ENCODE measurements at regions not wholly inside any gene's neighbourhood (a gene's known extent, or its start where the extent isn't known, plus 50 kb on each side); places are given as distances from the start of the nearest gene placed in this dataset.

DNA sequence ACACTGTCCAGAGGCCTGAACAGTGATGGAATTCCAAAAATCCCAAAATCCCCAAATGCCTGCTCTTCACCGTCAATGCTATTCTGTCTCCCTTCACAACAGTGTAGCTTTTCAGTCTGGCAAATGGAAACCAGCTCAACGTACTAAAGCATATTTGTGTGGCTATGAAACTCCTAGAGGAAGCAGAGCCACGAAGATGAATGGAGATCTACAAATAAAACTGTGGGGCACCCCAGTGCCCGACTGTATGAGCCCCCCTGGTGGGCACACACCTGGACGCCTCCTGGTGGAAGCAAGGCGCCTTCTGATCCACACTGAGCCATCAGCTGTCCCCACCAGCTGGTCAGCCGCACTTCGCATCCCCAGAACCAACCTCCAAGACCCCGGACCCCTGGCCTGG is 129.1 kb upstream of the SOD1 start:
- POLR2A ChIA-PET, result no interaction called here
- CTCF ChIA-PET, result no interaction called here
- BruUV-seq (replicated peaks), result no TSS peak
- H3K4me3 ChIP-seq (ENCODE audit: low read depth, low read length), result no peak overlapping the region
- no peaks in the 10 kb centered on the region for H3K27me3 ChIP-seq (replicated peaks; ENCODE audit: control insufficient read depth, insufficient read depth, low read length)
- H3K27ac Mint-ChIP-seq (ENCODE audit: unreplicated experiment), result no peak overlapping the region
- TF ChIP-seq, protein P1, sequence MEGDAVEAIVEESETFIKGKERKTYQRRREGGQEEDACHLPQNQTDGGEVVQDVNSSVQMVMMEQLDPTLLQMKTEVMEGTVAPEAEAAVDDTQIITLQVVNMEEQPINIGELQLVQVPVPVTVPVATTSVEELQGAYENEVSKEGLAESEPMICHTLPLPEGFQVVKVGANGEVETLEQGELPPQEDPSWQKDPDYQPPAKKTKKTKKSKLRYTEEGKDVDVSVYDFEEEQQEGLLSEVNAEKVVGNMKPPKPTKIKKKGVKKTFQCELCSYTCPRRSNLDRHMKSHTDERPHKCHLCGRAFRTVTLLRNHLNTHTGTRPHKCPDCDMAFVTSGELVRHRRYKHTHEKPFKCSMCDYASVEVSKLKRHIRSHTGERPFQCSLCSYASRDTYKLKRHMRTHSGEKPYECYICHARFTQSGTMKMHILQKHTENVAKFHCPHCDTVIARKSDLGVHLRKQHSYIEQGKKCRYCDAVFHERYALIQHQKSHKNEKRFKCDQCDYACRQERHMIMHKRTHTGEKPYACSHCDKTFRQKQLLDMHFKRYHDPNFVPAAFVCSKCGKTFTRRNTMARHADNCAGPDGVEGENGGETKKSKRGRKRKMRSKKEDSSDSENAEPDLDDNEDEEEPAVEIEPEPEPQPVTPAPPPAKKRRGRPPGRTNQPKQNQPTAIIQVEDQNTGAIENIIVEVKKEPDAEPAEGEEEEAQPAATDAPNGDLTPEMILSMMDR (IDR thresholded peaks at IDR 0.05; ENCODE audit: insufficient read depth in 1 of 2, low read depth in 1 of 2, low read length in 1 of 2, severe bottlenecking in 1 of 2, unreplicated experiment in 1 of 2), result no peak
- H3K4me1 Mint-ChIP-seq (ENCODE audit: low read depth, unreplicated experiment), result peaks cover 28% of the 10 kb centered on the region
- no peak for DNase-seq
- H3K36me3 ChIP-seq (ENCODE audit: control insufficient read depth, insufficient read depth, low read length), result no peaks in the 10 kb centered on the region
- H3K9me3 Mint-ChIP-seq (ENCODE audit: unreplicated experiment), result no peaks in the 10 kb centered on the region
- H3K4me1 ChIP-seq, result peaks cover 21% of the 10 kb centered on the region
- H3K27me3 Mint-ChIP-seq (ENCODE audit: insufficient read depth, unreplicated experiment), result no peaks in the 10 kb centered on the region
- H3K9me3 ChIP-seq, result no peaks in the 10 kb centered on the region
- H3K36me3 Mint-ChIP-seq (ENCODE audit: insufficient read depth, unreplicated experiment), result no peaks in the 10 kb centered on the region
- intact Hi-C loops (cut with micrococcal nuclease; ENCODE audit: unreplicated experiment), result no loop called here
- H3K4me3 Mint-ChIP-seq (ENCODE audit: unreplicated experiment), result no peak overlapping the region

DNA sequence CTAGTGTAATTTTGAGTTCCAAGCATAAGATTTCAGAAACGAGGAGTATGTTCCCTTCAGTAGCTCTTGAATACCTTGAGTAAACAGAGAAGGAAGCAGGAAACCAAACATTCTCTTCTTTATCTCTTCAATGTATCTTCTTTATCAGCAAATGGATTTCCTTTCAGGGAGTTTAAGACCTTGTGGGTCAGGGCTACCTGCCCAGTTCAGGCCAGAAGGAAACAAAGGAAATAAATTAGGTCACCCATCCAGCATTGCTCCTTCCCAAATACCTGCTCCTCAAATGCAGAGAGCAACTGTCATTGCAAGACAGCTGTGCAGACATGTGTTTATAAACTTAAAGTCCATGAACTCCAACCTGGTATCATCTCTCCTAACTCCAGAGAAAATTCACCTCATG is 130.1 kb upstream of the SOD1 start:
- TF ChIP-seq, protein P1 (IDR thresholded peaks at IDR 0.05; ENCODE audit: insufficient read depth in 1 of 2, low read depth in 1 of 2, low read length in 1 of 2, severe bottlenecking in 1 of 2, unreplicated experiment in 1 of 2), result no peak
- H3K27me3 Mint-ChIP-seq (ENCODE audit: insufficient read depth, unreplicated experiment), result no peaks in the 10 kb centered on the region
- intact Hi-C loops (cut with micrococcal nuclease; ENCODE audit: unreplicated experiment), result no loop called here
- peaks cover 21% of the 10 kb centered on the region for H3K4me1 ChIP-seq
- no peak for DNase-seq
- no peaks in the 10 kb centered on the region for H3K36me3 ChIP-seq (ENCODE audit: control insufficient read depth, insufficient read depth, low read length)
- H3K4me1 Mint-ChIP-seq (ENCODE audit: low read depth, unreplicated experiment), result peaks cover 28% of the 10 kb centered on the region
- ChIA-PET POLR2A (no interaction called here), CTCF (no interaction called here)
- no peaks in the 10 kb centered on the region for H3K27me3 ChIP-seq (replicated peaks; ENCODE audit: control insufficient read depth, insufficient read depth, low read length)
- no peaks in the 10 kb centered on the region for H3K36me3 Mint-ChIP-seq (ENCODE audit: insufficient read depth, unreplicated experiment)
- H3K9me3 ChIP-seq, result no peaks in the 10 kb centered on the region
- H3K4me3 Mint-ChIP-seq (ENCODE audit: unreplicated experiment), result no peak overlapping the region
- H3K4me3 ChIP-seq (ENCODE audit: low read depth, low read length), result no peak overlapping the region
- H3K27ac Mint-ChIP-seq (ENCODE audit: unreplicated experiment), result no peak overlapping the region
- BruUV-seq (replicated peaks), result no TSS peak
- H3K9me3 Mint-ChIP-seq (ENCODE audit: unreplicated experiment), result no peaks in the 10 kb centered on the region

DNA sequence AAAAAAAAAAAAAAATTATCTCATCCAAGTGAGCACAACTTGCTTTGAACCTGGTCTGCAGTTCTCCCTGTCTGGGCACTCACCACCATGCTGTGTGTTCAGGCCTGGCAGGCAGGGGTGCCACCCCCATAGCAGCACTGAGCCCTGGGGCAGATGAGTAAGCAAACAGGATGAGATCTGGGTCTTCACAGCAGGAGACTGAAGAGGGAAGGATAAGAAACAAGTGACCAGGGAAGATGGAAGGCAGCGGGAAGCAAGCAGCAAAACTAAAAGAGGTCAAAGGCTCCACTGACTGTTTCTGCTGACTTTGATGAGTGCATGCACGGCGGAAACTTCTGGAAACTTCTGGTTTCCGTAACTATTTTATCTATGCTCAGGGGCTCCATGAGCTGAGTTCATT is 133.5 kb upstream of the SOD1 start:
- BruUV-seq (replicated peaks), result no TSS peak
- Histone ChIP-seq H3K27me3 (replicated peaks; ENCODE audit: control insufficient read depth, insufficient read depth, low read length) (no peaks in the 10 kb centered on the region), H3K36me3 (ENCODE audit: control insufficient read depth, insufficient read depth, low read length) (no peaks in the 10 kb centered on the region), H3K4me3 (ENCODE audit: low read depth, low read length) (no peak overlapping the region), H3K4me1 (peaks cover 21% of the 10 kb centered on the region), H3K9me3 (no peaks in the 10 kb centered on the region)
- no peak for DNase-seq
- intact Hi-C loops (cut with micrococcal nuclease; ENCODE audit: unreplicated experiment), result no loop called here
- Mint-ChIP-seq H3K36me3 (ENCODE audit: insufficient read depth, unreplicated experiment) (no peaks in the 10 kb centered on the region), H3K27me3 (ENCODE audit: insufficient read depth, unreplicated experiment) (no peaks in the 10 kb centered on the region), H3K4me3 (ENCODE audit: unreplicated experiment) (no peak overlapping the region), H3K4me1 (ENCODE audit: low read depth, unreplicated experiment) (peaks cover 28% of the 10 kb centered on the region), H3K9me3 (ENCODE audit: unreplicated experiment) (no peaks in the 10 kb centered on the region), H3K27ac (ENCODE audit: unreplicated experiment) (no peak overlapping the region)
- POLR2A ChIA-PET, result no interaction called here
- TF ChIP-seq, protein P1 (IDR thresholded peaks at IDR 0.05; ENCODE audit: insufficient read depth in 1 of 2, low read depth in 1 of 2, low read length in 1 of 2, severe bottlenecking in 1 of 2, unreplicated experiment in 1 of 2), result no peak
- CTCF ChIA-PET, result no interaction called here

All from Caco-2 (cell line).